HG03521 (cell line): ENCODE measurements at regions not wholly inside any gene's neighbourhood (a gene's known extent, or its start where the extent isn't known, plus 50 kb on each side); places are given as distances from the start of the nearest gene placed in this dataset.
"Not testable (repeated sequence)": the region's sequence is repeated elsewhere in the genome, so short reads cannot be mapped to it uniquely, and the experiment has no call there.

Source experiments
- ATAC-seq: cut with Tn5 transposase; IDR thresholded peaks from one replicate; pipeline ENCODE4 v1.9.1; 2021; ENCODE audit warnings: mild to moderate bottlenecking, moderate library complexity; ENCODE audit not compliant: unreplicated experiment

- ATAC-seq, result no peak
These were observed 92.2 kb upstream of the H2AZ1 start for GRCh38 chr4:100042235-100042634.

- ATAC-seq, result no peak
These were observed 91.6 kb upstream of the H2AZ1 start for GRCh38 chr4:100041646-100042045.

GRCh38 chr4:100034023-100034664 lies 84.1 kb upstream of the H2AZ1 start:
- no peak for ATAC-seq

- no peak for ATAC-seq
These were observed 76.0 kb upstream of the H2AZ1 start for GRCh38 chr4:100026066-100026465.

- ATAC-seq, result no peak
These were observed 73.7 kb upstream of the H2AZ1 start for GRCh38 chr4:100023800-100024199.

GRCh38 chr4:100022792-100023222 lies 72.7 kb upstream of the H2AZ1 start:
- no peak for ATAC-seq

- no peak for ATAC-seq
These were observed 69.7 kb upstream of the H2AZ1 start for GRCh38 chr4:100019821-100020220.

GRCh38 chr4:100017637-100018310 lies 67.7 kb upstream of the H2AZ1 start:
- ATAC-seq, result no peak

- no peak for ATAC-seq
These were observed 66.1 kb upstream of the H2AZ1 start for GRCh38 chr4:100016191-100016590.

- no peak for ATAC-seq
These were observed 64.5 kb upstream of the H2AZ1 start for GRCh38 chr4:100014616-100015015.

GRCh38 chr4:100009490-100009889 lies 59.4 kb upstream of the H2AZ1 start:
- no peak for ATAC-seq

- no peak for ATAC-seq
These were observed 58.0 kb upstream of the H2AZ1 start for GRCh38 chr4:100008048-100008447.

- not testable (repeated sequence) for ATAC-seq
These were observed 56.1 kb upstream of the H2AZ1 start for GRCh38 chr4:100006161-100006560.
